NCI-H774 (cell line): ENCODE measurements at regions not wholly inside any gene's neighbourhood (a gene's known extent, or its start where the extent isn't known, plus 50 kb on each side); places are given as distances from the start of the nearest gene placed in this dataset.
"Not testable (repeated sequence)": the region's sequence is repeated elsewhere in the genome, so short reads cannot be mapped to it uniquely, and the experiment has no call there.

Source experiments
- DNase-seq: peaks from one replicate; lab custom pipeline; 2025; lab: John Stamatoyannopoulos, UW

- no peak for DNase-seq
These were observed 67.6 kb downstream of the HTR1A start for GRCh38 chr5:63894690-63895089.

GRCh38 chr5:63878788-63879187, 83.5 kb downstream of the HTR1A start:
- DNase-seq = no peak

- no peak for DNase-seq
These were observed 84.3 kb downstream of the HTR1A start for GRCh38 chr5:63877961-63878360.

- DNase-seq = no peak
These were observed 101.9 kb downstream of the HTR1A start for GRCh38 chr5:63860379-63860778.

GRCh38 chr5:63854076-63854475, 108.2 kb downstream of the HTR1A start:
- DNase-seq = no peak

- no peak for DNase-seq
These were observed 119.1 kb downstream of the HTR1A start for GRCh38 chr5:63843190-63843589.

GRCh38 chr5:63837437-63837836, 124.8 kb downstream of the HTR1A start:
- DNase-seq = no peak

GRCh38 chr5:63831381-63831780, 130.9 kb downstream of the HTR1A start:
- no peak for DNase-seq

GRCh38 chr5:63825984-63826383, 136.3 kb downstream of the HTR1A start:
- DNase-seq = no peak

GRCh38 chr5:63823583-63823982, 138.7 kb downstream of the HTR1A start:
- DNase-seq = no peak

GRCh38 chr5:63822614-63823013, 139.6 kb downstream of the HTR1A start:
- DNase-seq = no peak

- no peak for DNase-seq
These were observed 141.7 kb downstream of the HTR1A start for GRCh38 chr5:63820577-63820976.

GRCh38 chr5:63812693-63813092, 149.6 kb downstream of the HTR1A start:
- DNase-seq = no peak

GRCh38 chr5:63811961-63812360, 150.3 kb downstream of the HTR1A start:
- DNase-seq = no peak

- DNase-seq = no peak
These were observed 151.0 kb downstream of the HTR1A start for GRCh38 chr5:63811286-63811685.

- DNase-seq = no peak
These were observed 157.1 kb downstream of the HTR1A start for GRCh38 chr5:63805151-63805550.

- DNase-seq = no peak
These were observed 159.1 kb downstream of the HTR1A start for GRCh38 chr5:63803165-63803564.

- DNase-seq = no peak
These were observed 167.3 kb downstream of the HTR1A start for GRCh38 chr5:63794979-63795378.

GRCh38 chr5:63794296-63794695, 167.9 kb downstream of the HTR1A start:
- no peak for DNase-seq

GRCh38 chr5:63774939-63775338, 187.3 kb downstream of the HTR1A start:
- DNase-seq = no peak

GRCh38 chr5:63768221-63768620, 194.0 kb downstream of the HTR1A start:
- no peak for DNase-seq

GRCh38 chr5:63760965-63761364, 201.3 kb downstream of the HTR1A start:
- DNase-seq = no peak

GRCh38 chr5:63743096-63743798, 219.0 kb downstream of the HTR1A start:
- no peak for DNase-seq

GRCh38 chr5:63732880-63733279, 229.4 kb downstream of the HTR1A start:
- DNase-seq = not testable (repeated sequence)
